ENCODE measurements at regions not wholly inside any gene's neighbourhood (a gene's known extent, or its start where the extent isn't known, plus 50 kb on each side); places are given as distances from the start of the nearest gene placed in this dataset.

DNA sequence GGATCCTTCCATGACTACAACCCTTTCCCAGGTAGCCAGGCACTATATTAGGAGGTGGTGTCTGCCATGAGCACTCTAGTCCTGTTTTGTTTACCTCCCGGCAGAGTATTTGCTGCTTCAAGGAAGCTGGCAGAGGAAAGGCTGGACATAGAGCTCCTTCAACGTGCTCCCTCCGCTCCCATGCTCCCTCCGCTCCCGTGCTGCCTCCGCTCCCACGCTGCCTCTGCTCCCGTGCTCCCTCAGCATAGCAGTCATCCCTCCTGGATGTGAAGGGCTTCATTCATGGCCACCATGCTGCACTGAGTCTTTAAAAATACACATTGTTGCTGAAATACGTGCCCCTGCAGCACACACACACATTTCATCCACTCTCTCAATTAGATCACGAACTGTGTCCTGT is 181.9 kb upstream of the MYT1L start:
- Histone ChIP-seq H3K4ac (replicated peaks; ENCODE audit: insufficient read length, low read depth, low read length) (no peak overlapping the region), H3K4me2 (ENCODE audit: insufficient read depth in 1 of 2, low read depth in 2 of 2, low read length in 2 of 2) (no peak overlapping the region), H3K18ac (ENCODE audit: extremely low read depth, low read length) (no peak overlapping the region), H3K9ac (replicated peaks in 1 of 4; ENCODE audit: extremely low read depth in 1 of 4, low read depth in 3 of 4, low read length in 3 of 4) (no peak overlapping the region), H2BK12ac (ENCODE audit: low read depth, low read length) (no peak overlapping the region), H3K4me1 (replicated peaks in 1 of 4; ENCODE audit: control insufficient read depth in 3 of 4, insufficient read depth in 4 of 4, low read length in 3 of 4) (no peaks in the 10 kb centered on the region; a peak in 1 of 7 replicates), H4K8ac (ENCODE audit: extremely low read depth, insufficient read depth, low read length) (no peak overlapping the region), H2BK120ac (replicated peaks; ENCODE audit: low read depth, low read length) (no peak overlapping the region), H4K91ac (replicated peaks; ENCODE audit: insufficient read length, low read length) (no peak overlapping the region), H3K4me3 (ENCODE audit: extremely low read depth in 1 of 4, insufficient read depth in 2 of 4, low read depth in 3 of 4, low read length in 4 of 4) (no peak overlapping the region), H2AFZ (ENCODE audit: low read length) (no peak overlapping the region), H3K36me3 (ENCODE audit: control insufficient read depth in 2 of 4, insufficient read depth in 4 of 4, low read length in 3 of 4) (no peaks in the 10 kb centered on the region), H4K20me1 (replicated peaks in 1 of 2; ENCODE audit: control insufficient read depth in 1 of 2, insufficient read depth in 2 of 2, low read length in 2 of 2) (no peaks in the 10 kb centered on the region), H3K79me2 (ENCODE audit: control insufficient read depth in 1 of 2, insufficient read depth in 2 of 2, low read length in 2 of 2) (no peaks in the 10 kb centered on the region), H3K14ac (ENCODE audit: insufficient read length) (no peak overlapping the region), H3K27ac (ENCODE audit: low read depth, low read length) (no peak overlapping the region), H2BK20ac (ENCODE audit: low read length) (no peak overlapping the region), H3K56ac (replicated peaks; ENCODE audit: insufficient read length, low read depth, low read length) (no peak overlapping the region), H2BK5ac (ENCODE audit: low read depth, low read length) (no peak overlapping the region), H2AK5ac (ENCODE audit: low read depth, low read length) (no peak overlapping the region), H3K23me2 (ENCODE audit: low read depth, low read length) (no peaks in the 10 kb centered on the region), H3K27me3 (replicated peaks in 1 of 4; ENCODE audit: control insufficient read depth in 3 of 4, extremely low read depth in 1 of 4, insufficient read depth in 3 of 4, low read length in 3 of 4) (no peaks in the 10 kb centered on the region), H3K23ac (ENCODE audit: insufficient read length) (no peak overlapping the region), H2BK15ac (ENCODE audit: low read length) (no peak overlapping the region), H3K79me1 (ENCODE audit: low read depth, low read length) (no peaks in the 10 kb centered on the region), H3K9me3 (ENCODE audit: insufficient read depth in 2 of 2, low read depth in 1 of 2, low read length in 1 of 2) (no peaks in the 10 kb centered on the region), H4K5ac (ENCODE audit: insufficient read length, low read depth, low read length) (no peak overlapping the region)
- ChIA-PET CTCF (ENCODE audit: partially characterized antibody) (no interaction called here), POLR2A (ENCODE audit: partially characterized antibody) (no interaction called here)
- DNase-seq (ENCODE audit: low read depth in 1 of 2, low spot score in 2 of 2) (no peak), FAIRE-seq (no peak)
- 95% methylated on average over 10 of the region's 10 CpGs; no CpG with 5 or more reads in 1 of the 2 experiments for WGBS, 2 experiments (ENCODE audit: extremely low coverage in 1 of 2, insufficient coverage in 1 of 2, insufficient read length in 1 of 2, insufficient replicate concordance in 2 of 2, low coverage in 1 of 2, low lambda C conversion rate in 2 of 2, missing lambda C conversion rate in 1 of 2)
- TF ChIP-seq CEBPB (IDR thresholded peaks at IDR 0.05; ENCODE audit: low read depth, low read length): no peak
- no peak for TF ChIP-seq KDM4A (IDR thresholded peaks at IDR 0.05; ENCODE audit: low read depth, low read length, severe bottlenecking)
- TF ChIP-seq, protein P1, sequence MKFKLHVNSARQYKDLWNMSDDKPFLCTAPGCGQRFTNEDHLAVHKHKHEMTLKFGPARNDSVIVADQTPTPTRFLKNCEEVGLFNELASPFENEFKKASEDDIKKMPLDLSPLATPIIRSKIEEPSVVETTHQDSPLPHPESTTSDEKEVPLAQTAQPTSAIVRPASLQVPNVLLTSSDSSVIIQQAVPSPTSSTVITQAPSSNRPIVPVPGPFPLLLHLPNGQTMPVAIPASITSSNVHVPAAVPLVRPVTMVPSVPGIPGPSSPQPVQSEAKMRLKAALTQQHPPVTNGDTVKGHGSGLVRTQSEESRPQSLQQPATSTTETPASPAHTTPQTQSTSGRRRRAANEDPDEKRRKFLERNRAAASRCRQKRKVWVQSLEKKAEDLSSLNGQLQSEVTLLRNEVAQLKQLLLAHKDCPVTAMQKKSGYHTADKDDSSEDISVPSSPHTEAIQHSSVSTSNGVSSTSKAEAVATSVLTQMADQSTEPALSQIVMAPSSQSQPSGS (IDR thresholded peaks at IDR 0.05; ENCODE audit: low read length): no peak
- TF ChIP-seq CTBP2 (IDR thresholded peaks at IDR 0.05; ENCODE audit: borderline replicate concordance, insufficient read depth, insufficient read length, low read length): no peak
- no peak for TF ChIP-seq FOSL1 (IDR thresholded peaks at IDR 0.05; ENCODE audit: insufficient read depth, low read depth, low read length)
- no peak for TF ChIP-seq ZNF274 (IDR thresholded peaks at IDR 0.05; ENCODE audit: borderline replicate concordance, extremely low read depth, low read length)
- TF ChIP-seq TBP (IDR thresholded peaks at IDR 0.05; ENCODE audit: low read depth, low read length): no peak
- TF ChIP-seq KDM5A (IDR thresholded peaks at IDR 0.05; ENCODE audit: low read length): no peak
- TF ChIP-seq RNF2 (IDR thresholded peaks at IDR 0.05; ENCODE audit: borderline replicate concordance, low read depth, low read length, missing control alignments, poor library complexity, severe bottlenecking): no peak
- TF ChIP-seq TCF12 (IDR thresholded peaks at IDR 0.05; ENCODE audit: low read depth, low read length): no peak

Data from H1 (cell line).